ENCODE measurements at regions not wholly inside any gene's neighbourhood (a gene's known extent, or its start where the extent isn't known, plus 50 kb on each side); places are given as distances from the start of the nearest gene placed in this dataset.

DNA sequence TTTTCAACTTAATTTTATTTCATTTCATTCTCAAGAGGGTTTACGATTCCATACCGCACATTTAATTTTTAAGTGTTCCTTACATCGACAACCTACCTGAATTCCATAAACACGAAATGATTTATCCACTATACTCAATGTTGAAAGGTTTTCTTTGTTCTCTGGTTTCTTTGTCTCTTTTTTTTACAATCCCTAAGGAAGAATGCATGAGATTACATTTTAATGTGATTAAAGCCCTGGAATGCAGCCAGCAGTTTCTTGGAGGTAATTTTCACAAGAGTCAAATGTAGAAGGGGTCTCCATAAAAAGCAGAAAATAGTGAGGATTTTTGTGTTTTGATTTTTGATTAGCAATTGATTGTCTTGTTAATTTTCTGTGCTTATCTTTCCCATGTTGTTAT, 59.2 kb upstream of the ADCY1 start:
- TF ChIP-seq KAT2B (IDR thresholded peaks at IDR 0.05; ENCODE audit: borderline replicate concordance, low read depth, low read length) (no peak), EZH2 (conservative IDR thresholded peaks at IDR 0.05; ENCODE audit: low read depth, low read length) (no peak), POLR2AphosphoS5 (IDR thresholded peaks at IDR 0.05; ENCODE audit: low read depth, low read length) (no peak), NCOA1 (CRISPR knock-in tag; IDR thresholded peaks at IDR 0.05) (no peak)
- TF ChIP-seq, protein P1, sequence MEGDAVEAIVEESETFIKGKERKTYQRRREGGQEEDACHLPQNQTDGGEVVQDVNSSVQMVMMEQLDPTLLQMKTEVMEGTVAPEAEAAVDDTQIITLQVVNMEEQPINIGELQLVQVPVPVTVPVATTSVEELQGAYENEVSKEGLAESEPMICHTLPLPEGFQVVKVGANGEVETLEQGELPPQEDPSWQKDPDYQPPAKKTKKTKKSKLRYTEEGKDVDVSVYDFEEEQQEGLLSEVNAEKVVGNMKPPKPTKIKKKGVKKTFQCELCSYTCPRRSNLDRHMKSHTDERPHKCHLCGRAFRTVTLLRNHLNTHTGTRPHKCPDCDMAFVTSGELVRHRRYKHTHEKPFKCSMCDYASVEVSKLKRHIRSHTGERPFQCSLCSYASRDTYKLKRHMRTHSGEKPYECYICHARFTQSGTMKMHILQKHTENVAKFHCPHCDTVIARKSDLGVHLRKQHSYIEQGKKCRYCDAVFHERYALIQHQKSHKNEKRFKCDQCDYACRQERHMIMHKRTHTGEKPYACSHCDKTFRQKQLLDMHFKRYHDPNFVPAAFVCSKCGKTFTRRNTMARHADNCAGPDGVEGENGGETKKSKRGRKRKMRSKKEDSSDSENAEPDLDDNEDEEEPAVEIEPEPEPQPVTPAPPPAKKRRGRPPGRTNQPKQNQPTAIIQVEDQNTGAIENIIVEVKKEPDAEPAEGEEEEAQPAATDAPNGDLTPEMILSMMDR (CRISPR knock-in tag; IDR thresholded peaks at IDR 0.05), result no peak
- TF ChIP-seq, protein P2, sequence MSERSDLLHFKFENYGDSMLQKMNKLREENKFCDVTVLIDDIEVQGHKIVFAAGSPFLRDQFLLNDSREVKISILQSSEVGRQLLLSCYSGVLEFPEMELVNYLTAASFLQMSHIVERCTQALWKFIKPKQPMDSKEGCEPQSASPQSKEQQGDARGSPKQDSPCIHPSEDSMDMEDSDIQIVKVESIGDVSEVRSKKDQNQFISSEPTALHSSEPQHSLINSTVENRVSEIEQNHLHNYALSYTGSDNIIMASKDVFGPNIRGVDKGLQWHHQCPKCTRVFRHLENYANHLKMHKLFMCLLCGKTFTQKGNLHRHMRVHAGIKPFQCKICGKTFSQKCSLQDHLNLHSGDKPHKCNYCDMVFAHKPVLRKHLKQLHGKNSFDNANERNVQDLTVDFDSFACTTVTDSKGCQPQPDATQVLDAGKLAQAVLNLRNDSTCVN (CRISPR knock-in tag; IDR thresholded peaks at IDR 0.05; ENCODE audit: borderline replicate concordance), result no peak
